Dendritic cell treated with granulocyte-macrophage colony-stimulating factor and Interleukin-4, amounts not matched to agents 40 ng/mL and 50 ng/mL, for 4 days (primary cell): ENCODE measurements at regions not wholly inside any gene's neighbourhood (a gene's known extent, or its start where the extent isn't known, plus 50 kb on each side); places are given as distances from the start of the nearest gene placed in this dataset.

Experiments
- H3K27ac Mint-ChIP-seq: one replicate; pipeline ENCODE4 v1.8.0; 2022; ENCODE audit warnings: mild to moderate bottlenecking, mixed read lengths
- H3K27me3 Mint-ChIP-seq: one replicate; pipeline ENCODE4 v1.8.0; 2022; ENCODE audit warnings: mild to moderate bottlenecking, mixed read lengths
- H3K36me3 Mint-ChIP-seq: one replicate; pipeline ENCODE4 v1.8.0; 2022; ENCODE audit warnings: low read depth, mixed read lengths
- H3K4me1 Mint-ChIP-seq: one replicate; pipeline ENCODE4 v1.8.0; 2022; ENCODE audit warnings: low read depth, mixed read lengths
- H3K4me3 Mint-ChIP-seq: one replicate; pipeline ENCODE4 v1.8.0; 2022; ENCODE audit warnings: mild to moderate bottlenecking, moderate library complexity, mixed read lengths
- H3K9me3 Mint-ChIP-seq: one replicate; pipeline ENCODE4 v1.8.0; 2022; ENCODE audit warnings: mixed read lengths
- intact Hi-C: fragments of 100-400 bp; cut with micrococcal nuclease; formaldehyde crosslinking; loops from one replicate; pipeline ENCODE4 v1.15.0; 2022

DNA sequence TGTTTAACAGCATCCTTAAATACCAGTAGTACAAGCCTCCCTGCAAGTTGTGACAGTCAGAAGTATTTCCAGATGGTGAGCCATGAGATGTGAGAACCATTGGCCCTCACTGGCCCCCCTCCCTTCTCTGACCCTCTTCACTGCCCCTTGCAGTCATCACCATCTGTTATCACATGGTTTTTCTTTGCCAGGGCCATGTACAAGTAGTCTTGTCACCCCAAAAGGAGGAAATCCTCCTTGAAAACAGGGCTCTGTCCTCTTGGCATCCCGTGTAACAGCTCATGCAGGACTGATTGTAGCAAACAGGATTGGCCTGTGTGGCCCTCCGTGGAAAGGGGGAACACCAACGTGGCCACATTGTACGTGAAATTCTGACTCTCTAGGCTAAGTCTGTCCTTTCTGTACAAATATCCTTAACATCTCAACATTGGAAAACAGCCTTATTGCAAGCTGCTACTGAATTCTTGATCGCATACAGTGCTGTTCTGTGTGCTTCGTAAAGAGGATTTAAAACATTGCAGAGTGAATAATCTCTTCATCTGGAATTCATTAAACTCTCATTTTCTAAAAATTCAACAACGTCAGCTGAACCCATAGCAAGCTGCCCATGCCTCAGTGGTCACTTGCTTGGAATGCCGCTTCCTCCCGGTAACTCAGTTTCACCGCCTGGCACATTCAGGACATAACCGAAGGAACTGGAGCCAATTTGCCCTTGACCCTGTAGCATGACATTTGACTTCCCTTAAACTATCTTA is 171.7 kb downstream of the ATPSCKMT start:
- no peaks in the 10 kb centered on the region for H3K27me3 Mint-ChIP-seq
- intact Hi-C loops = no loop called here
- H3K27ac Mint-ChIP-seq = no peak overlapping the region
- H3K36me3 Mint-ChIP-seq = no peaks in the 10 kb centered on the region
- H3K4me1 Mint-ChIP-seq = no peaks in the 10 kb centered on the region
- no peaks in the 10 kb centered on the region for H3K9me3 Mint-ChIP-seq
- H3K4me3 Mint-ChIP-seq = no peak overlapping the region

DNA sequence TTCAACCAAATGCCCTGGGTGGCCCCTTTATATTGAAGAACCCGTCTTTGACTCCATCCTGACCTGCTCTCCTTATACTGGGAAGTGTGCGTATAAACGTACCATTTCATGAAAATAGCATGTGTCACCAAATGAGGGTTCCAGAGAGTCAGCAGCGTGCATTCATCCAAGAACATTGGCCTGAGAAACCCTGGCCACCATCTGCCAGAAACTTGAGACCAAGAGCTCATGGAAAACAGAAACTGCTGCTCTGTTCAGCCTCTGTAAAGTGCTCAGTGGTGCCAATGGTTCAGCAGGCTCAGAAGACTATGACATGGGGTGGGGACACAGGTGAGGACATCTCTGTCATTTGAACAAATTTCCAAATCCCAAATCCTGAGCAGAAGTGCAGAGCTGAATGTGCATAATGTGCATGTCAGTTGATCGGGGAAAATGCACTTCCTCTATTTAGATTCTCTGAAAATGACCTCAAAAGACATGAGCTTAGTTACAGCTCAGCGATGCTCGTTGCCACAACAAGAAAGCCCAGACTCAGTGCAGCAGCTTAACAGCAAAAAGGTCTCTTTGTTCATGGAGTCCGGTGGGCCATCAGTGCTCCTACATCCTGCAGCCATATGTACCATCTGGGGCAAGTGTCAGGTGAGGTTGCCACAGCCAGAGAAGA is 176.1 kb downstream of the ATPSCKMT start:
- H3K4me3 Mint-ChIP-seq = no peak overlapping the region
- no peaks in the 10 kb centered on the region for H3K27me3 Mint-ChIP-seq
- no peaks in the 10 kb centered on the region for H3K36me3 Mint-ChIP-seq
- no peaks in the 10 kb centered on the region for H3K9me3 Mint-ChIP-seq
- intact Hi-C loops = no loop called here
- H3K4me1 Mint-ChIP-seq = no peaks in the 10 kb centered on the region
- no peak overlapping the region for H3K27ac Mint-ChIP-seq

- Mint-ChIP-seq H3K27ac (no peak overlapping the region), H3K27me3 (no peaks in the 10 kb centered on the region), H3K36me3 (no peaks in the 10 kb centered on the region), H3K4me1 (no peaks in the 10 kb centered on the region), H3K4me3 (no peak overlapping the region), H3K9me3 (peaks cover 13% of the 10 kb centered on the region)
- intact Hi-C loops = no loop called here
Observed at GRCh38 chr5:10069637-10070313, 179.9 kb downstream of the ATPSCKMT start.

DNA sequence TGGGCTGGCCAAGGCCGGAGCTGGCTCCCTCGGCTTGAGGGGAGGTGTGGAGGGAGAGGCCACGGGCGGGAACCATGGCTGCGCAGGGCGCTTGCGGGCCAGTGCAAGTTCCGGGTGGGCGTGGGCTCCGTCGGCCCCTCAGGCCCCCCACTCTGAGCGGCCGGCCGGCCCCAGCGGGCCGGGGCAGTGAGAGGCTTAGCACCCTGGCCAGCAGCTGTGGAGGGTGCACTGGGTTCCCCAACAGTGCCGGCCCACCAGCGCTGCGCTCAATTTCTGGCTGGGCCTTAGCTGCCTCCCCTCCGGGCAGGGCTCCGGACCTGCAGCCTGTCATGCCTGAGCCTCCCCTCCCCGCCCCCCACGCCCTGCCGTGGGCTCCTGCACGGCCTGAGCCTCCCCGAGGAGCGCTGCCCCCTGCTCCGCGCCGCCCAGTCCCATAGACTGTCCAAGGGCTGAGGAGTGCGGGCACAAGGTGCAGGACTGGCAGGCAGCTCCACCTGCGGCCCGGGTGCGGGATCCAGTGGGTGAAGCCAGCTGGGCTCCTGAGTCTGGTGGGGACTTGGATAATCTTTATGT is 184.2 kb downstream of the ATPSCKMT start:
- Mint-ChIP-seq H3K9me3 (peaks cover 13% of the 10 kb centered on the region), H3K36me3 (no peaks in the 10 kb centered on the region), H3K27ac (no peak overlapping the region), H3K4me1 (no peaks in the 10 kb centered on the region), H3K4me3 (no peak overlapping the region), H3K27me3 (no peaks in the 10 kb centered on the region)
- intact Hi-C loops = no loop called here

DNA sequence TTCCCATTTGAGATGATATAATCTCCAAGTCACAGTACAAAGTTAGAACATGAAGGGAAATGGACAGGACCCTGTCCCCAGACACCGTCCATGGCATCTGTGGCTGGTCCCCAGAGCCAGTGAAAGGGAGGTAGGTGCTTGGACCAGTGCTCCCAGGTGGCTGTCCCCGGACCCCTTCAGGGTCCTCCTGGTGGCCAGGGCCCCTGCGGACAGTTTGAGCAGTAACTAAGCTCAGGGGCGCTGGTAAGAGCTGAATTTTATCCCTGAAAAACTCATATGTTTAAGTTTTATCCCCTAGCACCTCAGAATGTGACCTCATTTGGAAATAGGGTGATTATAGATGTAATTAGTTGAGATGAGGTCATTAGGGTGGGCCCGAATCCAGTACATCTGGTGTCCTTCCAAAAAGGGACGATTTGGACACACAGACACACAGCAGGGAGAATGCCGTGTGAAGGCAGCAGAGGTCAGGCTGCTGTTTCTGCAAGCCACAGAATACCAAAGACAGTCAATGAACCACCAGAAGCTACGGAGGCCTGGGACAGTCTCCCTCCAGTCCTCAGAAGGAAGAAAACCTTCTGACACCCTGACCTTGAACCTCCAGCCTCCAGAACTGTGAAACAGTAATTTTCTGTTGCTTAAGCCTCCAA is 185.0 kb downstream of the ATPSCKMT start:
- no peaks in the 10 kb centered on the region for H3K36me3 Mint-ChIP-seq
- H3K27ac Mint-ChIP-seq = no peak overlapping the region
- intact Hi-C loops = no loop called here
- peaks cover 13% of the 10 kb centered on the region for H3K9me3 Mint-ChIP-seq
- H3K4me1 Mint-ChIP-seq = no peaks in the 10 kb centered on the region
- H3K27me3 Mint-ChIP-seq = no peaks in the 10 kb centered on the region
- H3K4me3 Mint-ChIP-seq = no peak overlapping the region

DNA sequence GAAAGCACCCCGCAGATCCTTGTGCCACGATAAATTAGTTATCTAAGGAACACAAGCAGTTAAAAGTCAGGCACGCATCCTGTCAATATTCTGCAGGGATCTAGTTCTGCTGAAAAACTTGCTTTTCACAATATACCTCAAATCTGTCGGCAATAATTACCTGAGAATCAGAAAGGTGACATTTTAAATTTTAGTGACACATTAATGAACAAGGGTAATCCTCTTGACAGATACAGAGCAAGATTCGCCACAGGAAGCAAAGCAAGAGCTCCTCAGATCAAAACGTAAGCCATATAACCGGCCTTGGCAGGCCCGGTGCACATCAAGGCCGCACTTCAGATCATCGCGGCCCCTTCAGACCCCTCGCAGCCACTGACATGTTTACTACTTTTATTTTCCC is 185.7 kb downstream of the ATPSCKMT start:
- Mint-ChIP-seq H3K27me3 (no peaks in the 10 kb centered on the region), H3K4me1 (no peaks in the 10 kb centered on the region), H3K27ac (no peak overlapping the region)

DNA sequence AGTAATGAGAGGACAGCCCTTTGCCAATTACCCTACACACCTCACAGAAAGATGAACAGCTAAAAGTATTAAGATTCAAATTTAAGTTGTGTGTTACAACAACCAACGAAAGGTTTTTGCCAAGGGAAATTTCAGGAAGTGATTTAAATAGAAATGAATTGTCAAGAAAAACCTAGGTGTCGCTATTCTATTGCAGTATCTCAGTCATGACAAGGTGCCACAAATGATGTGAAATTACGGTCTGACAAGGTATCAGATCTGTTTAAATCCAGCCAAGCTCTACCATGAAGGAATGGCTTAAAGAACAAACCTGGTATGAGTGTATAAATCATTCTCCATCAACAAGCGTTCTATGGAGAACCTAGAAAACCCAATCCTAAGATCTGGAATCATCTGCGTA is 189.7 kb downstream of the ATPSCKMT start:
- intact Hi-C loops = no loop called here
- Mint-ChIP-seq H3K36me3 (no peaks in the 10 kb centered on the region), H3K9me3 (no peaks in the 10 kb centered on the region), H3K4me1 (no peaks in the 10 kb centered on the region), H3K27me3 (no peaks in the 10 kb centered on the region), H3K4me3 (no peak overlapping the region), H3K27ac (no peak overlapping the region)

More for the DNA sequence above, 185.7 kb downstream of the ATPSCKMT start:
- peaks cover 13% of the 10 kb centered on the region for H3K9me3 Mint-ChIP-seq
- no peak overlapping the region for H3K4me3 Mint-ChIP-seq
- H3K36me3 Mint-ChIP-seq = no peaks in the 10 kb centered on the region
- intact Hi-C loops = no loop called here

GRCh38 chr5:10059556-10059955 is 190.1 kb downstream of the ATPSCKMT start:
- no peaks in the 10 kb centered on the region for H3K9me3 Mint-ChIP-seq
- H3K36me3 Mint-ChIP-seq = no peaks in the 10 kb centered on the region
- no peak overlapping the region for H3K4me3 Mint-ChIP-seq

DNA sequence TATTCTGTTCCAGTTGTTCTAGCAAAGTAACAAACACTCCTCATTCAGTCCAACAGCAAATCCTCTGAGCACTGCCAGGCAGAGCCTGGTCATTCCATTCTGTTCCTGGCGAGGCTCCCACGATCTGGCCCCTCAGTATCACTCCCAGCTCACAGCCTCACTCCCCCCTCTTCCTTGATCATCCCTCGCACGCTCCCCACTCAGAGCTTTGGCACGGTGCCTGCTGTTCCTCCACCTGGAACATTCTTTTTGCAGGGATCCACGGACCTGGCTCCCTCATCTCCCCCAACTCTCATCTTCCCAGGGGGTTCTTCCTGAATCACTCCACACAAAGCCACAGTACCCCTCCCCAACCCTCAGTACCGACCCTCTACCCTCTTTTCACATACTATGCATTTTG is 192.3 kb downstream of the ATPSCKMT start:
- H3K4me1 Mint-ChIP-seq = no peaks in the 10 kb centered on the region
- no peak overlapping the region for H3K27ac Mint-ChIP-seq
- intact Hi-C loops = no loop called here
- H3K9me3 Mint-ChIP-seq = peaks cover 10% of the 10 kb centered on the region
- H3K27me3 Mint-ChIP-seq = no peaks in the 10 kb centered on the region
- H3K36me3 Mint-ChIP-seq = no peaks in the 10 kb centered on the region
- no peak overlapping the region for H3K4me3 Mint-ChIP-seq

More at GRCh38 chr5:10059556-10059955, 190.1 kb downstream of the ATPSCKMT start:
- H3K27me3 Mint-ChIP-seq = no peaks in the 10 kb centered on the region
- no peak overlapping the region for H3K27ac Mint-ChIP-seq
- H3K4me1 Mint-ChIP-seq = no peaks in the 10 kb centered on the region
- intact Hi-C loops = no loop called here

- Mint-ChIP-seq H3K36me3 (no peaks in the 10 kb centered on the region), H3K4me3 (no peak overlapping the region), H3K4me1 (no peaks in the 10 kb centered on the region), H3K9me3 (peaks cover 21% of the 10 kb centered on the region), H3K27me3 (no peaks in the 10 kb centered on the region), H3K27ac (no peak overlapping the region)
- intact Hi-C loops = no loop called here
Observed at GRCh38 chr5:10056228-10056760, 193.4 kb downstream of the ATPSCKMT start.

DNA sequence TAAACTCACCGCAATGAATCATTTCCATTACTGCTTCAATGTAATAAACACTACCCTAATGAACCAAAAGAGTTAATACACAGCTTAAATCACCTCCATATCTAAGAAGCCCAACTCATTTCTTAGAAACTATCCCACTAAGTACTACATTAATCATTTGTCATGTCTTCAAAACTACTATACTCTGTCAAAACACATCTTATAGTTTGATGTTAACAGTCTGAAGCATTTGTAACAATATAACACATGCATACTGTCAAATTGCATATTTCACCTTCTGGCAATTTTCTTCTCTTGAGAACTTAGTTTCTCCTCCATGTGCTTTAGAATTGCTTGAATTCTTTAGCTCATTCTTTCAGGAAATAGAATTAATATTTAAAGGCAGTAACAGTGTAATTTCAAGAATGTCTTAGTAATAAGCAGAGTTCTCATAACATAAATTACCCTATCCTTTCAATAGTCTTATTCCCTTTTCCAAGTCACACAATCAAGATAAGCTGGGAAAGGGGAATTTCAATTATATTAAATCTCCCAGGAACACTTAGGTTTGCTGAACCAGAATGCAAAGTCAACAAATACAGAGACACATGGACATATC is 199.7 kb downstream of the ATPSCKMT start:
- H3K27me3 Mint-ChIP-seq = no peaks in the 10 kb centered on the region
- H3K9me3 Mint-ChIP-seq = peaks cover 36% of the 10 kb centered on the region
- H3K4me3 Mint-ChIP-seq = no peak overlapping the region
- H3K36me3 Mint-ChIP-seq = no peaks in the 10 kb centered on the region
- intact Hi-C loops = no loop called here
- no peaks in the 10 kb centered on the region for H3K4me1 Mint-ChIP-seq
- H3K27ac Mint-ChIP-seq = no peak overlapping the region

GRCh38 chr5:10046676-10047075 is 203.0 kb downstream of the ATPSCKMT start:
- Mint-ChIP-seq H3K4me3 (no peak overlapping the region), H3K9me3 (peaks cover 19% of the 10 kb centered on the region), H3K4me1 (no peaks in the 10 kb centered on the region), H3K27me3 (no peaks in the 10 kb centered on the region), H3K27ac (no peak overlapping the region), H3K36me3 (no peaks in the 10 kb centered on the region)
- intact Hi-C loops = no loop called here

DNA sequence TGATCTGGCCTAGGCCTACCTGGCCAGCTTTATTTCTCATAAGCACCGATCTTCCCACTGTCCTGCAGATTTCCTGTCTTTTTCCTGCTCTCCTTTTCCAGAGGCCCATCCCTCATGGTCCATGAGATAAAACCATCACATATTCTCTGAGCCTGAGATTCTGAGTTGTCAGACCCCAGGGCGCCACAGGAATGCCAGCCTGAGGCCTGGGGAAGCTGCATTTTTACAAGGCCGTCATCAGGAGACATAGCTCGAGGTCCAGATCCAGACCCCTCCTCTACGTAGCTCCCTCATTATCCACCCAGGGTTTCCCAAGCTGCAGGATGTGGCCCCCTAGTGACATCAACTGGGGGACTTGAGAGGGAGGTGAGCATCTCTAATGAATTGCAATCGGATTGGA is 204.3 kb downstream of the ATPSCKMT start:
- intact Hi-C loops = no loop called here
- H3K9me3 Mint-ChIP-seq = peaks cover 9% of the 10 kb centered on the region
- H3K4me3 Mint-ChIP-seq = no peak overlapping the region
- H3K36me3 Mint-ChIP-seq = no peaks in the 10 kb centered on the region
- H3K4me1 Mint-ChIP-seq = no peaks in the 10 kb centered on the region
- H3K27ac Mint-ChIP-seq = no peak overlapping the region
- no peaks in the 10 kb centered on the region for H3K27me3 Mint-ChIP-seq
